Cardiac fibroblast (primary cell): ENCODE measurements at regions not wholly inside any gene's neighbourhood (a gene's known extent, or its start where the extent isn't known, plus 50 kb on each side); places are given as distances from the start of the nearest gene placed in this dataset.

Source experiments
- DNase-seq, 2 donors: peaks; one replicate each; pipeline versions ENCODE4 v3.0.0 to v3.0.0-alpha.2; 2010; ENCODE audit warnings: low read depth in 2 of 2
- H3K4me3 ChIP-seq, 2 donors: replicated peaks in 1 of 2; 1 replicate in 1 of 2; 2 replicates in 1 of 2; pipeline ENCODE4 v1.5.1; 2011; ENCODE audit warnings: low read depth in 2 of 2, low read length in 2 of 2, mild to moderate bottlenecking in 2 of 2, moderate library complexity in 1 of 2
- TF ChIP-seq, protein P1 (sequence below): IDR thresholded peaks from one replicate; pipeline ENCODE4 v1.5.1; 2011; ENCODE audit warnings: low read depth, mild to moderate bottlenecking, low read length, inconsistent platforms

DNA sequence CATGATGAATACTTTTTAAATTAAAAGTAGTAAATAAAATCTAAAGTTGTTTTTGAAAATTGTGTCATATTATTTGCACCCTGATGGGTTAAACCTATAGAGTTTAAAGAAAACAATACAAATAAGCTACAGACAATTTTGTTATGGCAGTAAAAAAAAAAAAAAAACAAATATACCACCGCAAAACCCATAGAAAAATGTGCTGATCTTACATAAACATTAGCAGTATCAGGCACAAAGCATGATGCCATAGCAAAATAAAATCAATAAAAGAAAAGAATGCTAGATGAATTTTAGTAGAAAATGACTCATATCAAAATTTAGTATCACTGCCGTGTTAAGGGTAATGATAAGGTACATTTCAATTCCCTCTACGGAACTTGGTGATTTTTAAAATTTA, 826.0 kb downstream of the SLITRK1 start:
- no peak for DNase-seq
- TF ChIP-seq, protein P1, sequence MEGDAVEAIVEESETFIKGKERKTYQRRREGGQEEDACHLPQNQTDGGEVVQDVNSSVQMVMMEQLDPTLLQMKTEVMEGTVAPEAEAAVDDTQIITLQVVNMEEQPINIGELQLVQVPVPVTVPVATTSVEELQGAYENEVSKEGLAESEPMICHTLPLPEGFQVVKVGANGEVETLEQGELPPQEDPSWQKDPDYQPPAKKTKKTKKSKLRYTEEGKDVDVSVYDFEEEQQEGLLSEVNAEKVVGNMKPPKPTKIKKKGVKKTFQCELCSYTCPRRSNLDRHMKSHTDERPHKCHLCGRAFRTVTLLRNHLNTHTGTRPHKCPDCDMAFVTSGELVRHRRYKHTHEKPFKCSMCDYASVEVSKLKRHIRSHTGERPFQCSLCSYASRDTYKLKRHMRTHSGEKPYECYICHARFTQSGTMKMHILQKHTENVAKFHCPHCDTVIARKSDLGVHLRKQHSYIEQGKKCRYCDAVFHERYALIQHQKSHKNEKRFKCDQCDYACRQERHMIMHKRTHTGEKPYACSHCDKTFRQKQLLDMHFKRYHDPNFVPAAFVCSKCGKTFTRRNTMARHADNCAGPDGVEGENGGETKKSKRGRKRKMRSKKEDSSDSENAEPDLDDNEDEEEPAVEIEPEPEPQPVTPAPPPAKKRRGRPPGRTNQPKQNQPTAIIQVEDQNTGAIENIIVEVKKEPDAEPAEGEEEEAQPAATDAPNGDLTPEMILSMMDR: no peak
- no peak overlapping the region for H3K4me3 ChIP-seq

DNA sequence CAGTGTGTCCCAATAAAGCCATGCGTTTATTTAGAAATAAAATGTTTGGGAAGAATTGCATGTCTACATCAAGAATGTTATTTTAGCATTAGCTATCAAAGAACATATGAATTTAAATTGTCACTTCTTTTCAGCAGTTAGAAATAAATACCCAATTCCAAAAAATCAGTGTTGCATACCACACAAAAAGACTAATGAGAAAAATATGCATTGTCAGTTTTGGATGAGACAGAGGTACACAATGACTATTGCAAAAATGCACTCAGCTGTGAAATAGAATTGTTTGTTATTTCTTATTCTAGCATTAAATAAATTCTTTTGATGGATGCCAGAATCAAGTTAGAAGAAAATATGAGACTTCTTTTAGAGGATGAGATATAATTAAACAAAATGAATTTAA, 833.9 kb downstream of the SLITRK1 start:
- no peak overlapping the region for H3K4me3 ChIP-seq
- peak; percentile 29 to 39 for DNase-seq
- TF ChIP-seq, protein P1: no peak

DNA sequence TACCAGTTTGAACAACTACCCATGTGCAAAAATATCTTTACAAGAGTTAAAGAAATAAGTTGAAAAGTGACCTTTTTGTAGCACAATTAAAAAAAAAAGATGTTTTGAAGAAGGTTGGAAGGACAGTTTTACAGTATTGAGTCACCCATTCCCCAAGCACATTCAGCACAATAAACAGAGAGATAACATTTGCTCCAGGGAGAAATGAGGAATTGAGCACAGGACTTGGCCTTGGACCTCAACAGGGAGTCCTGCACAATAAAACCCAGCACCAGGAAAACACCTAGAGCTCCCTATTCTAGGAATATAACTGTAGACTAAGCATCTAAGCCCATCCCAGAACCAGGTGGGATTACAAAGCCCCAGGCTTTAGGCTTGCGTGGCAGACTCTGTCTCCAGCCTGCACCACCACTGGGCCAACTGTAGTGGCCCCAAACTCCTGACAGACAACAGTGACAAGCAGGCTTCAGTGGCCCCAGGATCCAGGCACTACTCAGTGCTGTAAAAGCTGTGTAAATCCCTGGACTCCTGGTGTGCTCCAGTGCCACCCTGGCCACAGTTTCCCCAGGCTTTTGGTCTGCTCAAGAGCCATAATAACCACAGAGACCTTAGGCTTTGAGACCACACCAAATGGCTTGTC, 857.2 kb downstream of the SLITRK1 start:
- TF ChIP-seq, protein P1: no peak
- no peak overlapping the region for H3K4me3 ChIP-seq
- DNase-seq: peak in 1 of 2 donors; percentile 7

DNA sequence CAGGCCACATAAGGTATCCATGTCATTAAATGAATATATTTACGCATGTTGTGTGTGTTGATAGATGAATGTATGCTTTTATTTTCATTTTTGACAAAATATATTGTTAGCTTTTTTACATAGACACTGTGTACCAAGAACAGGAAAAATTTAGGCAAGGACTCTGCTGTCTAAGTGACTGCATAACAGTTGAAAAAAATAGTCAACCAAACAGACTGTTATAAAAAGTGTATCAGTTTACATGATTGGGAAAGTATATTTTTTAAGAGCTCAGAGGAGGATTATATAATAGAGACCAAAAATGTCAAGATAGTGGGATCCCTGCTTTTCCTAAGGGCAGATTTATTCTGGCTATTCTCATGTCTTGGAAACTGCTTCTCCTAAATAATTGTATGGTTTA, 858.0 kb downstream of the SLITRK1 start:
- no peak overlapping the region for H3K4me3 ChIP-seq
- peak in 1 of 2 donors; percentile 24 for DNase-seq
- TF ChIP-seq, protein P1: no peak

DNA sequence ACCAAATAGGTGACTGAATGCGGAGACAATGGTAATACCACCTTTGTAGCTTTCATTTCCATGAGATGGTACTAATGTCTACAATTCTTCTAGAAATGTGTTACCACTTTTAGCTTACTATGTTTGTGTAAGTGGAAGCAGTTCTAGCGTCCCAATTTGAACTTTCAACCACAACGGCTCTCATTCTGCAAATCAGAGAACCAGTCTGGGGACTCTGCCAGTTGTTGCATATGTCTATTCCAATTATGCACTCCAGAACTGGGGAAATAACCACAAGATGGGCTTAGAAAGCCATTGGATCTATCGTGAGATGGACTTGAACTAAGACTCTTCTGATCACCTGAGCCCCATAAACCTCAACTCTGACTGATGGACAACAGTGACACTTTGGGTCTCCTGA, 862.3 kb downstream of the SLITRK1 start:
- no peak overlapping the region for H3K4me3 ChIP-seq
- TF ChIP-seq, protein P1: no peak
- no peak for DNase-seq

DNA sequence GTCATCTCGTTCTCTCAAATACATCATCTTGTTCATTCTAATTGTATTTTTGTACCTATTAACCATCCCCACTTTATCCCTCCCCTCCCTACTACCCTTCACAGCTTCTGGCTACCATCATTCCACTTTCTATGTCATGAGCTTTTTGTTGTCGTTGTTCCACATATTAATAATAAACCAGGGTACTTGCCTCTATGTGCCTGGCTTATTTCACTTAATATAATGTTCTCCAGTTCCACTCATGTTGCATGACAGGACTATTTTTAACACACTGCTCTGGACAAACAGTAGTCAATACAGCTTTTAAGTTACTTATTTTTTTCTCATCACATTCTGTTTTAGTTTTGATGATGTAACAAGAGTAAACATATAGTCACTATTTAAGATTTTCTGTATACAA, 872.3 kb downstream of the SLITRK1 start:
- TF ChIP-seq, protein P1: no peak
- no peak for DNase-seq
- no peak overlapping the region for H3K4me3 ChIP-seq
